IPS-NIHi7 (cell line): ENCODE measurements at regions not wholly inside any gene's neighbourhood (a gene's known extent, or its start where the extent isn't known, plus 50 kb on each side); places are given as distances from the start of the nearest gene placed in this dataset.

Source experiments
- DNase-seq: peaks from one replicate; pipeline ENCODE4 v3.0.0; 2012; ENCODE audit warnings: mixed read lengths; ENCODE audit errors: extremely low spot score

DNA sequence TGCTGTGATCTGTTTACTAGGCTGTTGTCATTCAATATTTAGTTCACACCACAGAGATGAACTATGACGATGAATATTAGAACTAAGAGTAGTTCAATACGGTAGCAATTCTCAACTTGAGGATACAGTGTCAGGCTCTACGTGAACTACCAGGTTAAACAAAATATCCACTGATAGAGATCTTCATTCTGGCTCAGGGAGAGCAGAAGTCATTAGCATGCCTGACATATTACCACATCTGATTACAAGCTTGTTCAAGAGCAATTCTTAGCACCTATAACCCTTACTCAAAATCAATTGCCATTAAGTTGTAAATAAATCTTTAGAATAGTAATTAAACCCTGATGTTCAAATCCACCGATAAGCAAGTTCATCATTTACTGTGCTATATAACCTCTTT is 207.2 kb downstream of the CHRM3 start:
- no peak for DNase-seq

DNA sequence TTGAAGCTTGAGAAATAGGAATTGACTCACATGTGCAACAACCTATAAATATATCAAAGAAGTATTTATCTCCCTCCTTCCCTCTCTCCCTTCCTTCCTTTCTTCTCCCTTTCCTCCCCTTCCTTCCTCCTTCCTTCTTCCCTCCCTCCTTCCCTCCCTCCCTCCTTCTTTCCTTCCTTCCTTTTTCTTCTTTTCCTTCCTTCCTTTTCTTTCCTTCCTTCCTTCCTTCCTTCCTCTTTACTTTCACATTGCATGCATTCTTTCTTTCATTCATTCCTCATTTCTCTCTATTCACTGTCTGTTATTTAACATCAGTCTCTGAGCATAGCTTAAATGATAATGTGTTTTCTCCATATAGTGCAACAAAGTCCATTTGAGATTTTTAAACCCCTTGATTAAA is 214.2 kb downstream of the CHRM3 start:
- DNase-seq = no peak

DNA sequence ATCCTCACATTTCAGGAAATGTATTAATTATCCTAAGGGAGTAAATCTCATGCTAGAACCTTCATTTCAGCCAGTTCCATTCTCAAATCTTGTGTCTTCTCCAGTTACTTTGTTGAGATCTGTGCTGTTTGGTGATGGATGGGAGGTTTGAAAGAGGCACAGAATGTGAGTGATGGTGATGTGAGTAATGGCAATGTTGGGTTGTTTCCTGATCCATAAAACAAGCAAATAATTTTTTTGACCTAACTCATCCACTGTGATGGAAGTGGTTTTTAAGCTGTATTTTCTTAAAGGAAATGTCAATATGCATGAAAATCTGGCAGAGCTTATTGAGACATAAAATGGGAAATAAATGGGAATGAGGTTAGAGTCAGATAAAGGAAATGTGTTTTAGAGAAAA is 214.7 kb downstream of the CHRM3 start:
- DNase-seq = no peak

DNA sequence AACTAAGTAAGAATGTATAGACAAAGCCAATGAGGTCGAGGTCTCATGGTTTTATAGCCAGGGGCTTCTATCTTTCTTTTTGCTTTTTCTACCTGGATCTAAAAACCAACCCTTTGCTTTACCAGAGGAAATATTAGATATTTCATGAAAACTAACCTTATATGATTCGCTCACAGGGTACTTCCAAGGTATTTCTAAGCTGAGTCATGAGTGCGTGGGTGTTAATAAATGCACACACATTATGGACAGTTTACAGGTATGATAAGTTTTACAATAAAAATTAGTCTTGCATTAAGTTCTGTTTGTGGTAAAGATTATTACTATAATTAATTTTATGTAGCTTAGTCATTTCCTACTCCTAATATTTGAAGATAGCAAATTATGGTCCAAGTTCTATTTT is 217.2 kb downstream of the CHRM3 start:
- no peak for DNase-seq

DNA sequence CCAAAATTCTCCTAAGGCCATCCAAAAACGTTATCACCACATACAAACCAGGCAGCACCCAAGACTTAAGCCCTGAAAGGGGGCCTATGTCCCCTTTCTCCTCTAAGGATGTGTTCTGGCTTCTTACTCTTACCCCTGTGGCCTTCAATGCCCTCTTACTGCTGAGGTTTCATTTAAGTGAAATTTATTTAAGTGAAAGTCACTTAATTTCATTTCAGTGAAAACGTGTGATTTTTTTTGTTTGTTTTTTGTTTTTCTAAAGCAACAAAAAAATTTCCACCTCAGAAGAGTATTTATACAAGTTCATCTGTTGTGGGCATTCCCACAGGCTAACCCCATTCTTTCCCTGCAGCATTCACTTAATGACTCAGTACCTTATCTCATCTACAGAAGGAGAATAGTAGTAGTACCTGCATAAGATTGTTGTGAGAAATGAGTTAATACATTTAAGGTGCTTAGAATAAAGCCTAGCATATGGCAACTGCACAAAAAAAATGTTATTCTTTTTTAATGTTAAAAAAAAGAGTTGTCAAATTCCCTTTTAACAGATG is 220.6 kb downstream of the CHRM3 start:
- DNase-seq = no peak

DNA sequence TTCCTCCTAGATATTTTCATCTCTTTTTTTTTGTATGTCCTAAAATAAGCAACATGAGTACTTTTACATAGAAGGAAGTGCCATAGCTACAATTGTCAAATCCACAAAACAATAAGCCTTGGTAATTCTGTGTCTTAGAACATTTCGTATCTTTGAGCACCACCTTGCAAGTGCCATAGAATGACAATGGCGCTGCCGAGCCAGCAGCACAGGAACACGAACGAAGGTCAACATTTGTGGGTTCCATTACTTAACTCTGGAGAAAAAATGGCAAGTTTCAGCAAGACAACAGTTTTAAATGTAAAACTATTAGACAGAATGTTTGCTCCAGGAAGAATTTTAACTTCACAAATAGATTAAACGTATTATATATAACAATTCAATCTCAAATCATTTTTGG is 222.1 kb downstream of the CHRM3 start:
- no peak for DNase-seq

DNA sequence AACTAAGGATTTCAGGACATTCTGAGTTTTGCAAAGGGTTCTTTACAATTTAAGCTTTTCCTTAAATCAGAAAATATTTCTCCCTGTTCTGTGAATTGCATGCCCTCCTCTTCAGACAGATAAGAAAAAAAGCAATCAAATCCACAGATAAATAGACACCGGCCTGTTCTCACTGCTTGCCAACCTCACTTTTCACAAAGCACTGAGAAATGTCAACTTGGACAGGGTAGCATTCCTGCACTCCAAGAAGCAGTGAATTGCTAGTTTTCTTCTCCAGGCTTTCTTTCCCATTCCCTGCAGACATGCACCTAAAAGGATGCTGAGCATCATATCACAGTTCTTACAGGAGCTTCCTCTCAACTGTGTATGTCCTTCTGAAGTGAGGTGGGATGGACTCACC is 226.0 kb downstream of the CHRM3 start:
- DNase-seq = no peak

DNA sequence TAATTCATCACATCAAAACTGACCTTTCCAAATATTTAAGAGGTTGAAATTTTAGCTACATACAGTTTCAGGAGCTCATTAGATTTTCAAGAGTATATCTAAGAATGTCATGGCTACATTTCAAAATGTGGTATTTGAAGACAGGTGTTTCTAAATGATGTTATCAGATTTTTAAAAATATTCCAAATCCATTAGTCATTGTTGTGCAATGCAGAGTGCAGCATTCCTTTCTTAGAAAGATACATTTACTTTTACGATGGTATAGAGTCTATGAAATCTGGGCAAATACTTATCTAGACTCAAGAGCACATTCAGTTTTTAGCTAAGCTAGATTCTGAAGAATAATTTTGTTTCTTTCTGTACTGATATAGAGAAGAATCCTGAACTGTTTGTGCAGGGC is 230.3 kb downstream of the CHRM3 start:
- DNase-seq = no peak

DNA sequence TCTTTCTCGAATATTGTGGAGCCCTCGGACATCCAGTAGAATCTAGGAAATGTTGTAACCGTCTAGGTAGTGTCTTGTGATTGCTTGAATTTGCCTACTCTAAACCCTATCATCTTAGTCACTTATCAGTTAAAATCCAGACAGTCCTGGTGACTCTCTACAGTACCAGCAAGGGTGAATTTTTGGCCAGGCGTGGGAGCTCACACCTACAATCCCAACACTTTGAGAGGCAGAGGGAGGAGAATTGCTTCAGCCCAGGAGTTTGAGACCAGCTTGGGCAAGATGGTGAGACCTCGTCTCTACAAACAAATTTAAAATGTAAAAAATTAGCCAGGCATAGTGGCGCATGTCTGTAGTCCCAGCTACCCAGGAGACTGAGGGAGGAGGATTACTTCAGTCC is 230.9 kb downstream of the CHRM3 start:
- no peak for DNase-seq

DNA sequence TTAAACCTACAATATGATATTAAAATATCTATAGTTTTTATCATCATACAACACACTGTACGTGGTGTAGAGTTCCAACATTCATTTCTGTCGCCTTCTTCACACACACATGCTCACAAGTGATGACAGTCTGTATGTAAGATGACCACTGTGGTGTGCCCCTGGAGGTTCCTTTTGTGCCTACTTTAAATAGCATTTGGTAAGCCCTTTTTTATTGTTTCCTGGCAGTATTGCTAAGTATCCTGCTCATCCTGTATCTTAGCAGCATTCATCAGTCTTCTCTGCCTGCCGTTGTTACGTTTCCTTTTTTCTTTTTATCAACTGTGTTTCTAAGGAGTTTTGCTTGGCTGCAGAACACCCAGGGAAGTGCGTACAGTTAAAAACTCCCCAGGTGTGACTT is 231.4 kb downstream of the CHRM3 start:
- no peak for DNase-seq

DNA sequence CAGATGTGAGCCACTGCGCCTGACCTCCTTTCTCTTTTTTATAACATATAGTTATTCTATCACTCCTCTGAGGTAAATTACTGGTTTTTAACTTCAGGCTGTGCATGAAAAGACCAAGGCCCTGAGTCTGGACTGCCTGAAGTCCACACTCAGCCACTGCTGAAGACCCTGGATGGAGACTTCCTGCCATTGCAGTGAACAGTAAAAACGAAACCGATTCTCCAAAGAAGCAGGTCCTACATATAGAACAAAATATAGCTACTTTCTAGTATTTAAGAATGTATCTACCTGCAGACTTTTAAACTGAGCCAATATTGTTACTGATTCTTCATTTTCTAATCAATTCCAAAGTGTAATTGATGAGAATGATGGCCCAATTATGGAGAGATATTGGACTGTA is 232.8 kb downstream of the CHRM3 start:
- no peak for DNase-seq

DNA sequence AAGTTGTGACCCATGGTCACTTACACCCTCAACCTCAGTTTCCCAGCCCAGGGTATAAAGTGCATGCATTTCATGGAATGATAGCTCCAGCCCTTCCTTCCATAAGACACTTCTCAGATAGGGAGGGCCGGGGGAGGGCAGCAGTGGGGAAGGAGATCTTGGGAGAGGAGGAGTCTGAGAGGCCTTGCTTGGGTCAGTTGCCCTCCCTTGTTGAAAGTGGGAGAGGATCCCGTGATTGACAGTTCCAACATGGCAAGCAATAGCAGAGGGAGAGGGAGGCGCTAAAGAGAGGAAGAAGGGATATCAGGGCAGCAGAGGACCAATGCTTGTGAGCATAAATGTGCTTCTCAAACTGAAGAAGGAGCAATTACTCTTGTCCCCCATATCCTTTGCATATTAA is 244.4 kb downstream of the CHRM3 start:
- DNase-seq = peak; percentile 21

DNA sequence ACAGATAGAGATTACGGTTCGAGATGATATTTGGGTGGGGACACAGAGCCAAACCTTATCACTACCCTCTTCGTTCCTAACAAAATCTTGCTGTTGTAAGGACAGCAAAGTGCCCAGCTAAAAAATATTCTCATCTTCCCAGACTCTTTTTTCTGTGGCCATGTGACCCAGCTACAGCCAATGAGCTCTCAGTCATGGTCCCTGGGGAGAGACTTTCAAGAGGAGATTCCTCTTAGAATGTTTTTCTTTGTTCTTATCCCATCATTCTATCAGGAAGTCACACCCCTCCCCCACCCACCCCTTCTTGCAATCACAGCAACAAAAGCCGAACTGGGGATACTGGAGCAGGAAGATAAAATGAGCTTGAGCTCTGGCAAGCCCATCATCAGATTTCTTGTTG is 247.1 kb downstream of the CHRM3 start:
- peak; percentile 30 for DNase-seq

DNA sequence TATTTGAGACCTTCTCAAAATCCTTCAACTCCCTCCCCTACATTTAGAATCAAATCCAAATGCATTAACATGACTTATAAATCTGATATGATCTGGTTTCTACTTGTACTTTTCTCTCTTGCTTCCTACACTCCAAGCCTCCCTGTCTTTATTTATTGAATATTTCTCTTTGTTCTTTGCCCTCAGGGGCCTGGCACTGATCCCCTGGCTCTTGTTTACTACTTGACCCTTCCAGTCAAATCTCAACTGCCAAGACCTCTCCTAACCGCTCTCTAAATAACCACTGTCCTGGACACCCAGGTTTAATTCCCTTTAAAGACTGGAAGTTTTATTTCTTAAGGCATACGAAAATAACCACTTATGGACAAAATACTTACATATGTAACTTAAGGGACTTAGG is 248.9 kb downstream of the CHRM3 start:
- DNase-seq = no peak

DNA sequence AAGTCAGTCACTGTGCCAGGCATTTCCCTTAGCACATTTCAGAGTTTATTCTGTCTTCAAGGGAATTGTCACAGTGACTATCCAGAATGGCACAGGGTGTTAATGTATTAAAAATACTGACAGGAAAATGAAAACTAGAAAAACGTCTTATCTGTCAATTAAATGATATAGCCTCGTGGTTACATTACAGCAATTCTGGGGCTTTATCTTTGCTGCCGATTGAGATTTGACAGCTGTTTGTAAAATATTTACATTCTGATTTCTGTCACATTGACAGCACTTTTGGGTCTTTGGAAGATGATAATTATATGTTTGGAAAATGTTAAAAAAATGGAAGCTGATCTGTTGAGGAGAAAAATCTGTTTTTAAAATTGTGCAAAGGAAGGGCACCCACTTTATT is 250.0 kb downstream of the CHRM3 start:
- DNase-seq = no peak

DNA sequence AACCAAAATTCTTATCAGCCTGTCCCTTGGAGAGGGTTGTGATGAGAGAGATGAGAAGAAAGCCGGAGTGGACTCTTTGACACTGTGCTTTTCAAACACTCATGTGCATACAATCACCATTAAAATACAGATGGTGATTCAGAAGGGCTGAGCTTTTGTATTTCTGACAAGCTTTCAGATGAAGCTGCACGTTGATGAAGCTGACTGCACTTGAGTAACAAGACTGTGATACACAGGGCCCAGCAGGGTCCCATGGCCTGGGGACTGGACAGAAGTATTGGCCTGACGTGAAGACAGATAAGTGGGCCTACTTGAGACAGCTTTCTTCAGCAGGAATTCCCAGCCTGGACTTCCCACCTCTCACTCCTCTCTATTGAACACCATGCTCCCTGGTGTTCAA is 258.2 kb downstream of the CHRM3 start:
- no peak for DNase-seq

DNA sequence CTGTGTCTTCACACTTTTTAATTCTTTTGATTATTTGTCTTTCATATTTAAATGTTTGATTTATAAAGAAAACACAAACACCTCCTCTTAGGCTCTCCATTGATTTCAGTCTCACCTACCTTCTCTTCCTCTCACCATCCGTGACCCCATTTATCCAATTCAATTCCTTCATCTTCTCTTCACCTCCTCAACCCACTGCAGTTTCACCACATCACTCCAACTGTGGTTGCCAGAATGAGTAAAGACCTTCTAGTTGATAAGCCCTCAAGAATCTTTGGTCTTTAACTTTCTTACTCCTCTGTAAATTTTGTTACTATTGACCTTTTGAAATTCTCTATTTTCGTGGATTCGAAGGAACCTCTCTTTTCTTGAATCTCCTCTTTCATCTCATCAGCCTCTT is 260.7 kb downstream of the CHRM3 start:
- no peak for DNase-seq

DNA sequence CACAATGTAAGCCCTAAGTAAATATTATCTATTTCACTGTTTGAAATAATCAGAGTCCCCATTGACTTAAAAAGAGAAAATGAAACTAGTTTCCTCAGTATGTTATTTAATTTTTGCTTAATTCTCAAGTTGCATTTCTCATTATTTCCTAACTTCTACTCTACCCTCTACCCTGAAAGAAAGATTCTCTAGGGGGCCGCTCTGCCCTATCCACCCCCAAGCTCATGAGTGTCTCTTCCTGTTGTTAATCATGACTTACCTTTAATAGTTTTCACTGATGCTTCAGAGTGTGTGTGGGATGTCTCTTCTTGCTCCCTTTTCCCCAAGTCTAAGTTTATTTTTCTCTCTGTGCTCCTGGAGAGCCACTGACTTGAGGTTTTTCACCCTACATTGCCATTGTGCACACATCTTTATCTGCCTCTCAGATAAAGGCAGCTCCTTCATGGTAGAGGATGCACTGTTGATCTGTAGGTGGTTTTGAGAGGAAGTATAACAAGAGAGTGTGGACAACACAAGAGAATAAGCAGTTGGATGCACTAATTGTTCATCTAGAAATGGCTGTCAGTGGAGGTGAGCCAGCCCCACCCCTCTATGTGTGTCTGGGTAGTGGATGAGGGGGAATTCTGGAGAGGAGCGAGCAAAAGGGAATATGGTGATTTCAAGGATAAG is 261.7 kb downstream of the CHRM3 start:
- DNase-seq = no peak

DNA sequence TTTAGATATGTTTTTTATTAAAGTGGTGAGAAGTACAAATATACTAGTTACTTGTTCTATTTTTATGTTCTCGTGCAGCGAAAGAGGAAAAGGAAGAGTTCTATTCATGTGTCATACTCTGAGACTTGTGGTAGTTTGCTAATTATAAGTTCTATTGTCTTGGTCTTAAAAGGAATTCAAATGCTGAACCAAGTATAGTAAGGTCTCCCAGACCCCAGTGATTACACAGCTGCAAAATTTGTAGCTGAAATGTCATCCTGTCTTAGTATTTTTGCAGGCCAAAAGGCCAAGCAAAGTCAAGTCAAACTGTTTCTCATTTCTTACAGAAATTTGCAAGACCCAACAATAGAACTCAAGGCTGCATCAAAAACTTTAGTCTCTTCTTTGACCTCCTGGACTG is 268.7 kb downstream of the CHRM3 start:
- DNase-seq = no peak

DNA sequence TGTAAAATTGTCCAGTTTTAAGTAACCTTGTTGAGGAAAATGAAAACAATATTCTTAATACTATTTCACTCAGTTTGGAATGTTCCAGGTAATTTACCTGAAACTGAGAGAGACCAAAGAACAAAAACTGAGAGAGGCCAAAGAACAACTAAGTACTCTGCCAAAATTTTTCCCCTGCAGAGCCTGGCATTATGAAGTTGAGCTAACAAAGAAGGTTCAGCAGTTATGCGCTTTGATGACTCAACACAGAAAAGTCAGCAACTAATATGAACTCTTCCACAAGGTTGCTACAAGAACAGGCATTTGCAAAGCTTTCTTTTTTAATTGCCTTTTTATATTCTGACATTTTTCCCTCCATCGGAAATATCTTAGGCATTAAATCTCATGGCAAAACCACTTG is 270.9 kb downstream of the CHRM3 start:
- no peak for DNase-seq

DNA sequence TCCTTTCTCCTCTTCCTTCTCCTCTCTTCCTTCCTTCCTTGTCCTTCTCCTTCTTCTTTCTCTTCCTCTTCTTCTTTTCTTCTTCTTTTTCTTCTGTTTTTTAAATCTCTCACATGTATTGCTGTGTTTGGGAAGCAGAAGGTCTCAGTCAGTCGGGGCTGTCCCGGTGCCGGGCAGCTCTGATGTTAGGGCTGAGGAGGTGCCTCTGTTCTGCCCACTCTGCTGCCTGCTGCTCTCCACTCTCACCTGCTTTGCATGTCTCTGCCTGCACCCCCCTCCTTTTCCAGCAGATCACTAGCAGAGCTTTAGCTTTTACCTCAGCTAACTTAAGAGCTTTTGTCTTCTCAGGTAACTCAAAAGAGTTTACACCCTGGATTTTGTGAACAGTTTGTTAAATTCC is 276.6 kb downstream of the CHRM3 start:
- DNase-seq = no peak

DNA sequence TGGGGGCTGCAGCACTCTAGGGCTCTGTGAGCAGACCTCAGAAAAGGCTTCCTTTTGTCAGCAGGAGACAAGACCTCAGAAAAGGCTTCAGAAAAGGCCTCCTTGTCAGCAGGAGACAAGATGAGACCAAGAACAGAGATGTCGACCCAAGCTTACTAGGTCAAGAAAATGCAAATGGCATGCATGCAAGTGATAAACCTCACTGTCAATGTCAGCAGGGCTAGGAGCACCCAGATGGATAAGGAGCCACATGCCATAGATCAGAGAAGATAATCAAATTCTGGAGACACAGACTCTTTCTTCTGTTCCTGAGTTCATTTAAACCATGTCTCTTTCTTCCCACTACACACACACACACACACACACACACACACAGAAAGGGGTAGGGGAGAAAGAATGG is 285.9 kb downstream of the CHRM3 start:
- DNase-seq = no peak

DNA sequence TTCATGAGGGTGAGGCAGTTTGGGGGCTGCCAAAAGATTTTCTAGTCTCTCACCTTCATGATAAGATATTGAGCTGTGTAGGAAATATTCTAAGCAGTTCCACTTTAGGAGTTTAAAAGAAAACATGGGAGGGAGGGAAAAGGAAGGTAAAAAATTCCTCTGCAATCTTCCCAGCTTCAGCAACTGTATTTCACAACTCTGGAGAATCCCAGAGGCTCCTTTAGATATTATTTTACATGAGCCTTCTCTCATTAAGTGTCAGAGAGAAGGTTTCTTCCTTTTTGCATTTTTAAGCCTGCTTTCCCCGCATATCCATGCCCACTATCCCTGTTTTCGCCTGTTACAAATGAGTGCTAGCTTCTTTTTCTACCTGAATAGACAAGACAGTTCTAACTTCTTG is 289.4 kb downstream of the CHRM3 start:
- DNase-seq = no peak
